ENCODE measurements at regions not wholly inside any gene's neighbourhood (a gene's known extent, or its start where the extent isn't known, plus 50 kb on each side); places are given as distances from the start of the nearest gene placed in this dataset.

DNA sequence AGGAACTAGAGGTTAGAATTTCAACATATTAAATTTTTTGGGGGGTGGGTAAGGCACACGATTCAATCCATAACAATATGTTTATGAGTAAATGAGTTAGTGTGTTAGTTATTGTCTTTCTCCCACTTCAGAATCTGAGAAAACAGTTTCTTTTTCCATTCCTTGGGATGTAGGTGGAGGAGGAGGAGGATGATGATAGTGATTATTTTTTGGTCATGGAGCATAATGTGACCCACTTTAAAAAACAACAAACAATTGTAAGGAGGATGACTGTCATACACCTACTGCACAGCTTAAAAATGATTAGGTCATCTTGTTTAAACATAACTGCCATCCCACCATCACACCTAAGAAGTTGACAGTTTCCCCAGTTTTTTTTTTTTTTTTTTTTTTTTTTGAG, 148.7 kb downstream of the CDRT15L2 start:
- TF ChIP-seq, protein P1, sequence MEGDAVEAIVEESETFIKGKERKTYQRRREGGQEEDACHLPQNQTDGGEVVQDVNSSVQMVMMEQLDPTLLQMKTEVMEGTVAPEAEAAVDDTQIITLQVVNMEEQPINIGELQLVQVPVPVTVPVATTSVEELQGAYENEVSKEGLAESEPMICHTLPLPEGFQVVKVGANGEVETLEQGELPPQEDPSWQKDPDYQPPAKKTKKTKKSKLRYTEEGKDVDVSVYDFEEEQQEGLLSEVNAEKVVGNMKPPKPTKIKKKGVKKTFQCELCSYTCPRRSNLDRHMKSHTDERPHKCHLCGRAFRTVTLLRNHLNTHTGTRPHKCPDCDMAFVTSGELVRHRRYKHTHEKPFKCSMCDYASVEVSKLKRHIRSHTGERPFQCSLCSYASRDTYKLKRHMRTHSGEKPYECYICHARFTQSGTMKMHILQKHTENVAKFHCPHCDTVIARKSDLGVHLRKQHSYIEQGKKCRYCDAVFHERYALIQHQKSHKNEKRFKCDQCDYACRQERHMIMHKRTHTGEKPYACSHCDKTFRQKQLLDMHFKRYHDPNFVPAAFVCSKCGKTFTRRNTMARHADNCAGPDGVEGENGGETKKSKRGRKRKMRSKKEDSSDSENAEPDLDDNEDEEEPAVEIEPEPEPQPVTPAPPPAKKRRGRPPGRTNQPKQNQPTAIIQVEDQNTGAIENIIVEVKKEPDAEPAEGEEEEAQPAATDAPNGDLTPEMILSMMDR (IDR thresholded peaks at IDR 0.05 in 8 of 11, conservative IDR thresholded peaks at IDR 0.05 in 3 of 11): no peak
- TF ChIP-seq POLR2A (IDR thresholded peaks at IDR 0.05): no peak

Measured in spleen (tissue), 7 donors.